Glomerular endothelial cell (primary cell): ENCODE measurements at regions not wholly inside any gene's neighbourhood (a gene's known extent, or its start where the extent isn't known, plus 50 kb on each side); places are given as distances from the start of the nearest gene placed in this dataset.

ENCODE experiments used
- DNase-seq: peaks from one replicate; pipeline ENCODE4 v3.0.0-alpha.2; 2011; ENCODE audit warnings: low read depth, low spot score; ENCODE audit errors: extremely low read depth

DNA sequence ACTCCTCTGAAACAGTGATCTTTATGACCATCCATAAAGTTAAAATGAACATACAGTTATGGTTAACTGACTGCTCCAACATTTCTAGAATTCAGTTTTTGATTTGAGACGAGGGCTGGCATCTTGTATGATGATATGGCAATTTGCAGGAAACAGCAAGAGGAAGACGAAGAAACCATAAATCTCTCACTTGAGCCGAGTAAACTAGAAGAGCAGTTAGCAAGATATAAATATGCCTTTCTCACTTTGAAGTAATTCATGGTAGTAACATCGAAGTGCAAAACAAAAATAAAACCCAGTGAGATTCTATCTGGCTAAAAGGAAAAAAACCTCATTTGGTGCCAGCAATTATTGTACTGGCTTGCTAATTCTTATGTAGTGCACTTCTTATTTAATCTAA, 139.0 kb upstream of the SPRY1 start:
- DNase-seq: no peak

DNA sequence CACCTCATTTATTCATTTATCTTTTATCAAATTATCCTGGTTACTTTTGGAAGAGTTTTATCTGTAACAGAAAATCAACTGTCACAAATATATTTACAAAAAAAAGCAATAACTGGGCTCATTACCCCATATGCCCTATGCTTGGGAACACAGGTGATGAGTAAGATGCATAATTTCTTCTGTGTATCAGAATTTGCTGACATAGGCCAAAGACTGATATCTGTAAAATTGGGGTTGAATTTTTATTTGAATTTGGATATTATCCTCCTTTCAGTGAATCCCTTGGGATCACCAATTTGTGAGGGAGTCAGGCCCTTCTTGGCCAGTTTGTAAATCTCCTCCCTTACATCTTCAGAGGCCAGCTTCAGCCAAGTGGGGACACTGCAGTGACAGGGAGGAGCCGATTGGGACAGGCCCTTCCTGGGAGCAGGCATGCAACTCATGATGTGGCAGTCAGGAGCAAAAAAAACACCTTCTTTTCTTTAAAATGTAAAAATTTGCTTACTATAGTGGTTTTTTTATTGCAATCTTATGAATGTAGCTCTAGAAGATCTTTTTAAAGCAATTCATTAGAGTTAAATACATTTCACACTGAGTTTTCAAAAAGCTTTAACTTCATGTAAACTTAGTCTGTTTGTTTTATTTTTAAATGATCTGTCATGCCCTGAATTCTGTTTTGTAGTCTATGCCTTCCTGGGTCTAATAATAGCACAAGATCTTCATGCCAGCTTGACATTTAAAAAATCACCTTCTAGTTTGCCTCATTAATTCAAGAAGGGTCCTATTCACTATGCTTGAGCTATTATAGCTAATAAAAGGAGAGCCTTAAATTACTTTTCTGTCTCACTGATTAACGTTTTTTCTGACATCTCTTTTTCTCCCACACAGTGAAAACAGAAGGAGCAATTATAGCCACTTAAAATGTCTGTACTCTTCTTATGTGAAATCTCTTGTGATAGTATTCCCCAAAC, 136.6 kb upstream of the SPRY1 start:
- DNase-seq: no peak

DNA sequence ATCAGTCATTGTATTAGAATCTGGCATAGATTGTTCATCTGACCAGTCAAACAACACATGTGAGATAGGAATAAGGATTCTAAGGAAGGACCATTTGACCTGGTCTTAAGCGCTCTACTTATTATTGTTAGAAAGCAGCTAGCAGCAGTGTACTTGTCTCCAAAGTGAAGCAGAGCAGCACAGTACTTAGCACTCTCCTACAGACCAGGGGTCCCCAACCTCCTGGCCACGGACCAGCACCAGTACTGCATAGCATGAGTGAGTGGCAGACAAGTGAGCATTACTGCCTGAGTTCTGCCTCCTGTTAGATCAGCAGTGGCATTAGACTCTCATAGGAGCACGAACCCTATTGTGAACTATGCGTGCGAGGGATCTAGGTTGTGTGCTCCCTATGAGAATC, 135.9 kb upstream of the SPRY1 start:
- DNase-seq: no peak

DNA sequence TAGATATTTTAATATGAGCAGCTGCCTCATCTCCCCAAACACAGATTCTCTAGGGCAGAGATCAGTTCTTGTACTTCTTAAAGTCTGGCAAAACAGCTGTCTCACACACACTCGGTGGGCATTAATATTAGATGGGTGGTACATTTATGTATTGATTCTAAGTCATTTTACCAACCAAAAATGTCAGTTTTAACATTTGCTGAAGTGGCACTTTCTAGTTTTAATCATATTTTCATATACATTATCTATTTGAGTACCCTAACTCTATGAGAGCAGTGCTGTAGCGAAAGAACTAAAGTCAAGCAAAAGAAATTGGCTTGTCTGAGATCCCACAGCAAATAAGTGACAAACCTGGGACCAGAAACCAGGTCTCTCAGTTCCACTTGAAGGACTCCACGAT, 134.5 kb upstream of the SPRY1 start:
- DNase-seq: no peak

DNA sequence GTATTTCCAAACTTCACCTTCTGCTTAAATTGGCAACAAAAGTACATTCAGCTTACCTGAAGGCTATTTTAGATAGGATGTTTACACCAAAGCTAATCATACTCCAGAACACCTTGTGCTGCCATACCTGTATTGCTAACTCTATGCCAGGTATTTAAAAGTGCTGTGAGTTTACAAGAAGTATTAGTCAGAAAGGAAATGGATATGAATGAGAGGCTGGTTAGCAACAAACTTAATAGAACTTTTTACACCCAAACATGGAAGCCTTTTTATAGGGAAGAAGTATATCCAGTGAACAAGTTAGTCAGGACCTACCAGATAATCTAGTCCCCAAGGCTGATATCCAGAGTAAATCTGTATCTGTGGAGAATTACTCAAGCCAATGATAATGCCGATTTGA, 131.2 kb upstream of the SPRY1 start:
- DNase-seq: no peak

DNA sequence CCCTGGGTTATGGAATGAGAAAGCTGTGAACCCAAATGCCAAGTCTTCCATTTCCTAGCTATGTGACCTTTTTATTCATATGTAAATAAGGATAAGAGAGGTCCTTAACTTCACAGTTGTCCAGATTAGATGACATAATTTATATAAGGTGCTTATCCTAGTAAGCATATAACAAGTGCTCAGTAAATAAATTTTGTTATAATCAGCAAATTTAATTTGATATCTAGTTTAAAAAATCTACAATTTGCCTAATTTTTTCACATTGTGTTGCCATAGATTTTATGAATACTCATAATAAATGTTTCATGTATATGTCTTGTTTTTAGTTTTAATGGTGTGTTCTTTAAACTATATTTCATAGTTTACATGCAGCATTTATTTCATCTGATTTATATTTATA, 130.4 kb upstream of the SPRY1 start:
- no peak for DNase-seq

DNA sequence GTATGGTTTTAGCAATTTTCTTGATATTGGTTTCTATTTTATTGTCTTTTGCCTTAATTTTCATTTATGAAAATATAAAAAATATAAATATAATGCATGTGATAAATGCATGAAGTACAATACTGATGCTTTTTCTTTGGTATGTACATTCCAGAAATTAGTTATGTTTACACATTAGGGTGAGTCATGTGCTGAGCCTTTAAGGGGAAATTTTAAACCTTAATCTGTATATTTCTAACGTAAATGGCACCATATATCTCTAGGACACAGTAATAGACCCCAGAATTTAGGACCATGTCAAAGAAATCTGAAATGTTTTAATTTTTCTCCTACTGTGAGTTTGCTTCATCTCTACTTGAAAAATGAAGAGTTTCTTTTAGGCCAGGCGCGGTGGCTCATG, 117.8 kb upstream of the SPRY1 start:
- DNase-seq: no peak

DNA sequence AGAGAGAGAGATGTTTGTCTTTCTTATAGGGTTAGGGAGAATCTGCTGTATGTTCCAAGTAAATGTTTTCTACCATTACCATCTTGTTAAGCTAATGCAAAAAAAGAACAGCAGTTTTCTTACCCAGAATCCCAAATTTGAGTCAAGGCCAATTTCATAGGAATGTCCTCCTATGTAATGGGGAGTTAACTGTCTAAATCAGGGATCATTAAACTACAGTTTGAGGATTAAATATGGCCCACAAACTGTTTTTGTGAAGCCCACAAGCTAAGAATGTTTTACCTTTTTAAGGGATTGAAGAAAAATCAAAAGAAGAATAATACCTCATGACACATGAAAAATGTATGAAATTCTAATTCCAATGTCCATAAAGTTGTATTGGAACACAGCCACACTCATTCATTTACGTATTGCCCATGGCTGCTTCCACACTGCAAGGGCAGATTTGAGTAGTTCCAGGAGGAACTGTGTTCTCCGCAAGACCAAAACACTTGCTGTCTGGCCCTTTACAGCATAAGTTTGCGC, 113.2 kb upstream of the SPRY1 start:
- DNase-seq: no peak

DNA sequence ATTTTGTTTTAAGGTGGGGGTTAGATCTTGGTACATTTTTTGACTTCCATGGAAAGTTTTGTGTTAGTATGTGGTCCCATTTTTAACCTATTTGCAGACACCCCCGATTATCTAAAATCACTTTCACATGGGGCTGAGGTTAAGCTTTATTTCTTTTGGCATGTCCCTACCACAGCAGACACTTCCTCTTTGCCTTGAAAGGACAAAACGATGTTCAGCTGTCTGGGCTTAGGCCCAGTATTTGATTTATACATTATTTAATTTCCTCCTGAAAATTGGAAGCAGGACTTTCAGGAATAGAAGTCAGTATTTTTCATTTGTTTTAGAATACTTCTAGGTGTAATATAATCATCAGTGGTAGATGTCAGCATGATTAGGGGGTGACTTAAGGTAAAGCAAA, 112.4 kb upstream of the SPRY1 start:
- DNase-seq: no peak

DNA sequence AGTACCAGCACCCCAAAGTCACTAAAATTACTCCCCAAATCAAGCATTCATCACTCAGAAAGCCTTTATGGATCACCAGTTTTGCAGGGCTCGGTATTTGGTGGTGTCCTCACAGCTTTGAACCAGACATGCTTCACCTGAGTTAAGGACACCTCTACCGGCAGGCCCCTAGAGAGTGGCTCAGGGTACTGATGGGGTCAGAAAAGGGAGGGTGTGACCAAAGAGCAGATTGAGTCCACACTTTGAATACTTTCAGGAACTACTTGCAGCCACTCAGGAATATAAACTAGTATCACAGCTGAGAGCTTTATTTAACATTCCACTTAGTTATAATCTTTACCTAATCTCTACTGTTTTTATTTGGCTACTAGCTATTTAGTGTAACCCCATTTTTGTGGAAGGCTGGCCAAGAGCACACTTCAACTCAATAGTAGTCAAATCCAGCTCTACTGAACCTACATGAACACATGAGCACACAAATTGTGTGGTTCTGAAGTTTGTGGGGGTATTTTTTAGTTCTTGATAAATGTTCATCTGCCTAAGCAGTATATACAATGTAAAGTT, 109.6 kb upstream of the SPRY1 start:
- no peak for DNase-seq

DNA sequence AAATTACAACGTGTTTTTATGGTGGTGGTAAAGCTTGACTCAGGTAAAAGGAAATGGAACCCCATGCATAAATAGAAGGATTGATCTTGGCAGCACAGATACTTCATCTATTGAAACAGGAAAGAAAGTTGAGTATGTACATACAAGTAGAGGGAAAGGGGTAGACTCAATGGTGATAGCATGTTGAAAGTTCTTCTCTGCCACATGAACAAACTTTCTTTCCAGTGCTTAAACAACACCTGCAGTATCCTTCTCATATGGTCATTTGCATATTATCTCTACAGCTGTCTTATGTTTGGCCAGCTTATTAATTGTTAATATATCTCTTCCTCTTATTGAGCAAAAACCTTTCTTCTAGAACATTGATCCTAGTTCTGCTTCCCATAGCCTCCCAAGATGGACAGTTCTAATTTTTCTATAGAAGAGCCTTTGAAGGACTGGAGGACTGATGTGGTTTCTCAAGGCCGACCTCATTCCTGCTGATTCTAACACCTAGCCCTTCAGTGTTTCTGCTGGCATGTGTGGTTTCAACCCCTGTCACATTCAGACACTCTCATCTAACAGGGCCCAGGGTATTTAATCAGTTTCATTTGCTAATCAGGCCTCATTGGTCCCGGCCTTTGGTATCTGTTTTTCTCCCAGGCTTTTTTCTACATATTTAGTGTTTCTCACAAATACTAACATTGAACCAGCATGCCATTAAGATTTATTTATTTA, 108.1 kb upstream of the SPRY1 start:
- no peak for DNase-seq

DNA sequence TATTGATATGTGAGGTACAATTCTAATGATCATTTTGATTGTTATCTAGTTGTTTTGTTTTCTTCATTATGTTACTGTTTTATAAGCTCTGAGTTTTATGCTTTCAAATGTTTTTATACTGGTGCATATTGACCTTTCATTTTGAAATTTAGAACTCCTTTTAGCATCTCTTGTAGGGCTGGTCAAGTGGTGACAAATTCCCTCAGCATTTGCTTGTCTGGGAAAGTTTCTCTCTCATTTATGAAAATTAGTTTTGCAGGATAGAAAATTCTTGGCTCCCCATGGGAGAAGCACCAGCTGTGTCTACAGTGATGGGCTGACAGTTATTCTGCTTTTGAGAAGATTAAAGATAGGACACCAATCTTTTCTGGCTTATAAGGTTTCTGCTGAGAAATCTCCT, 105.3 kb upstream of the SPRY1 start:
- DNase-seq: no peak

DNA sequence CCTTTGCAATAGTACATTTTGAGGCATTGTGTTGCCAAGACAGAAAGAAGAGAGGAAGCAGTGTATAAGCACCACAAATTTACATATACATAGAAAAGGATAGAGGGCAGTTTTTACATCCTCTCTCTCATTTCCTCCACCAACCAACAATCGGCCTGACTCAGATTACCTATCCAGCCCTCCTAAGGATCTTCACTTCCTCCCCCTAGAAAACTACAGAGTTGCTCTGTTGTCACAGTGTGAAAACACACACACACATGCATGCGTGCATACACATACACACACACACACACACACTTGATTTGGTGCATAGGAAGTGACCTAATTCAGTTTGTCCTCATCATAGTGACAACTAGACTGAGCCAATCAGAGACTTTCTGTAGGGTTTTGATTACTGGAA, 98.8 kb upstream of the SPRY1 start:
- no peak for DNase-seq

DNA sequence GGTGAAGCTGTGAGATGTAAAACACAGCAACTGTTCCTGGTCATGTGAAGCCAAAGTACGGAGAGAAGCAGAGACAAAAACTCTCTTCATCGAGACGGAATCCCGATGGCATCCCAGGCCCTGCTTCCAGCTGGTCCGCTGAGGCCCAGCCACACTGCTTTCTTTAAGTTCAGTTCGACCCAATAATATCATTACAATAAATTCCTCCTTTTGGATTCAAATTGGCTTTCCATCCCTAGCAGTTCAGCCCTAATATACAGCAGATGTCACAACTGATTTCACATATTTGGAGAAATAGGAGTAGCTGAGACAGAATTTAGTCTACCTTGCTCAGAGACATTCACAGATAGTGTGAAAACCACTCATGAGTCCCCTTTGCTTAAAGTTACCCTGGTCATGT, 98.3 kb upstream of the SPRY1 start:
- no peak for DNase-seq

DNA sequence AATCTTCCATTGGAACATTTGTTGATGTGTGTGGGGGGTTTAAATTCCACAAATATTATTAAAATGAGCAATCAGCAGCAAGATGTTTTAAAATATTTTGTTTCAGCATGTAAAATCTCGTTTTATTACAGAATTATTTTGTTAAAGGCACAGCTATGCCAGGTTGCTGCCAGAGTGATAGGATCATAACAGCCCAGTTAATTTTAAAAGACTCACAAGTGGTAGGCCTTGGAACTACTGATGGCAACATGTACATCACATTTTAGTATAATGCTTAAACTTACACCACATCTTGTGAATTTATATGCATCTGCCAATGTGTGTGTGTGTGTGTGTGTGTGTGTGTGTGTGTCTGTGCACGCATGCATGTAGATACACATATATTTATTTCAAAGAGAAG, 97.8 kb upstream of the SPRY1 start:
- DNase-seq: no peak

DNA sequence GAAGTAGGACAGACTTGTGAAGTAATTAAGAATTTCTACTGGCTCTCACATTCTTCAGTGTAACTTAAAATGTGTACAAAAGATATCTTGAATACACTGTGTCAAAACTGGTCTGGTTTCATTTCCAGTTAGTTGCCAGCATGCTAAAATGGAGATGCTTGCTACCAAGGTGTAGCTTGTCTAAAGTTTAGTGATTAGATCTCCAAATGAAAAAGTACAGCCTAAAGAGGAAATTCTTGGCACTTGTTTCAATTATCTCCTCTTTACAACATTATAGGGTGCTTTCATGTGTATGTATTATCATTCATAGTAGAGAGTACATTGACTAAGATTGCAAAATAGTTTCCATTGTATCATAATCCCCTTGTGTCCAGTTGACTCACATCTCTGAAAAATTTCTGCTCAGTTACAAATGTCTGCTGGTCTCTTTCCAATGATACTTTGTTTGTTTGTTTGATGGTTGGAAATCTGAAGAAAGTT, 97.3 kb upstream of the SPRY1 start:
- DNase-seq: no peak

DNA sequence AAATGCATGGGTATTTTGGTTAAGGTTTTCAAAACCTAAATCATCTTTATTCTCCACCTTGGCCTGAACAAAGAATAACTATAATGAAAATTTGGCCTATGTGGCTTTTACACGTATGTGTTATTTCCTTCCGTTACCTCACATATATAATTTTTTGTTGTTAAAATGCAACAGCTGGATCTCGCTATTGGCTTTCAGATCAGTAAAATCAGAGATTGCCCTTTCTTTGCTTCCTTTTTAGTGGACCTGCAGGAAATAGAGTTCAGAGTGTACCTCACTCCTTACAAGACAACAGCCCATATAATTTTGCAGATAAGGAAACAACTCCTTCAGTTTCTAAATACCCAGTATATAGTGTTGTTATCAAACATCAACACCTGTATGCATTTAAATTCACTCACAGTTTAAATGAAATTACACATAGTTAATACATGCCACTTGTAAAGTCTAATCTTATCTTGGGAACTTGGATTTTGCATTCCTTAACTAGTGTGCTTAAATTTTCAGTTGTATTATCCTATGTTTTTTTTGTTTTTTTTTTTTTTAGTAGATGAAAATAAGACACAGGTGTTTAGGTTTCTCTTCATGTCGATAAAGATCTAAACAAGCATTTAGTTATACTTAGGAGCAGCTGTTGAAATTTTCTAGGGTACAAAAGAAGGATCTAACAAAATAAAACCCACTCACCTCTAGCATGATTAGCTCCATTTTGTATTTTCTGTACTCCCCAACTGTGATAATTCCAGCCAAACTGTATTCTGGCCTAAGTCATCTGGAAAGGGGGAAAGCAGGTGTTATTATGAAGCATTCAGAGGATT, 96.2 kb upstream of the SPRY1 start:
- DNase-seq: no peak

DNA sequence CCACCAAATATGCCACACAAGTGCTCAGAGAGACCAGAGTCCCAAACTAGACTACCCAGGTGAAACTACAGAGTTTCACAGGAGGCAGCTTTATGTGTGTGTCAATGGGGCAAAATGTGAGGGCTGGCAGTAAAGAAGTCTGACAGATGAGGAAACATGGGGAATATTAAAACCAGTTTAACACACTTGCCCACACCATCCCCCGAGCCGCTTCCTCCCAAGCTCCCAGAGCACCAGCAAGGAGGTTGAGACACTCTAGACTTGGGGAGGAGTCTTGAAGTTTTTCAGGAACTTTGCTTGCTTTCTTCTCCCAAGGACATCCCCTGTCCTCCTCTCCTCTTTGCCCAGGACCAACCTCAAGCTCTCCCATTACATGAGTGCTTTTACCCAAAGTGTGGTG, 94.7 kb upstream of the SPRY1 start:
- DNase-seq: no peak

DNA sequence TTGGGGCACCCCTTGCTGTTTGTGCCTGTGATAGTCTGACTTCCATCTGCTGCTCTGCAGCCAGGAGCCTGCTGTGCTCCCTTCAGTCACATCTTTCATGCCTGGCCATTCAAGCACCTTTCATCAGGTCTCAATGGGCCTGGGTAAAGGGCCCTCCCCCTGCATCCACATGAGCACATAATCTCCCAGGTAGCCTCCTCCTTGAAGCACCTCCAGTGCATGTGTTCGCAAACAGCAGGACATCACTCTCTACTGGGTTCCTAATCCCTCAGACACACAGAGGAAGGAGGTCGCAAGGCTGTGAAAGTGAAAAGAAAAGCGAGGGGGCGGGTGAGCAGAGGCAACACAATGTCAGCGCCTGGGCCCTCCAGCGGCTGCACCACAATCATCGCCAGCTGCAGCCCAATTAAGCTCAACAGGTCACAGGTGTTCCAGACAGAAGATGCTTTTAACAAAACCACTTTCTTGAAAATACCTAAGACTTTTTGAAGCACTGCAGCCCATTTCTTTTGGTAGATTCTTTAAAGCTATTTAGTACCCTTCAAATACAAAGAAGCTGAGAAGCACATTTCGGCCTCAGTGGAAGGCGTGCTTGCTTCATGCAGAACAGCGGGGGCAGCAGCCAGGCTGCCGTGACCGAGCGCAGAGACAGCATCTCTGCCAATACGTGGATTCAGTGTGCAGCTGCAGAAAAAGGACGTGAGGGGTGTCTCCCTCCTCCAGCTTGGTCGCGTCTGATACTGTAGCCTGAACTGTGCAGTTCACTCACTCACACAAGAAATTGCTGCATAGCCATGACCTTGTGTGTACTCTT, 92.2 kb upstream of the SPRY1 start:
- DNase-seq: no peak

DNA sequence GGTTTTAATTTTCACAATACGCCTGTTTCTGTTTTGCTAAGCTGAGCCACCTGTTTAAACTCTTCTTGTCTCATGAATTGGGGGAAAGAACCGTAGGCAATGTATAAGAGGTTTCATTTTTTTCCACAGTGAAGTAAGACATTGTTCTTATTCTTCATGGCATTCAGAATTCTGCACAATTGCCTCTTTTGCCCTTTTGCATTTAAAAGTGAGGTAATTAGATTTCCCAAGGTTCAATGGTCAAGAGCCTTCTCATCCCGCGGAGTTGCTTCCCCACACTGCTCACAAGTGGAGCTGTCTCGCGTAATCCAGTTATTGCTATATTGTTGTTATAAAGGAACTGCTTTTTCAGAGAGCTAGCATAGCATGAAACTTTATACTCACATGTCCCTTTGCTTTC, 90.9 kb upstream of the SPRY1 start:
- no peak for DNase-seq
